ENCODE measurements at regions not wholly inside any gene's neighbourhood (a gene's known extent, or its start where the extent isn't known, plus 50 kb on each side); places are given as distances from the start of the nearest gene placed in this dataset.

DNA sequence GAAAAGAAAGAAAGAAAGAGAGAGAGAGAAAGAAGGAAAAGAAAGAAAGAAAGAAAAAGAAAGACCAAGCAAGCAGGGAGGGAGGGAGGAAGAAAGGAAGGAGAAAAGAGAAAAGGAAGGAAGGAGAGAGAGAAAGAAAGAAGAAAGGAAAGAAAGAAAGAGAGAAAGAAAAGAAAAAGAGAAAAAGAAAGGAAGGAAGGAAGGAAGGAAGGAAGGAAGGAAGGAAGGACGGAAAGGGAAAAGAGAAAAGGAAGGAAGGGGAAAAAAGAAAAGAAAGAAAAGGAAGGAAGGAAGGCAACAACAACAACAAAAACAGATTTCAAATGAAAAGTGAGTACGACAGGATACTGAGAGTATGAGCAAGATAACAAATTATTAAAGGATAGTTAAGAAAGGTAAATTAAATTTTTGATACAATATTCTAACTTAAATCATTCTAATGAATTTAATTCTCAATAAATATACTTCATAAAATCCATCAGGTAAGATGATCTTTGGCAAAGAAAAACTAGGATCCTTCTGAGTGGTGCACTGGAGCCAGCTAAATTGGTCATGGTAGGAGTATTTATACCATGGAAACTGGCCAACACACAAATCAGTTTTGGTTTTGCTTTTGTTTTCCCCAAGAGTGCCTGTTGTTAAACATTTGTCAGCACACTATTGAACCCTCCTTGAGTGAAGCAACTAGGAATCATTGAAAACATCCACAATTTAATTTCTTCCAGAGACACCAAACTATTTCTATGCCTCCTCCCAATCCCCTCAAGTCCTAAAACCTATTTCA lies 56.1 kb upstream of the DYRK2 start:
- no peak for DNase-seq

DNA sequence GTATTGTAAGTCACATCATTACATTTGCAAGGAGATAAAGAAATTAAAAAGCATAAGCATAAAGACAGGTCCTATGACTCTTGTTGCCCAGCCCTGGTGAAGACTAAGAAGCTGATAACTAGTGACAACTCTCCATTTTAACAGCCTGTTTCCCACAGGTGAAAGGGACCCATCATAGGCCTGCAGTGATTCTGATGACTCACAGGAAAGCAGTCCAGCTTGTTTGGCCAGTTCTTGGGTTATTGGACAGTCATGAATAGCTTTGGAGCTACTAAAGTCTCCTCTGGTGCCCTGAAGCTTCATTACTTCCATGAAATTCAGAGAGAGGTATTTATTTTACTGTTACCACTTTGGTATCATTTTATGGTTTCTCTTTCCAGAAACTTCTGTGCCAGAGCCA lies 55.5 kb upstream of the DYRK2 start:
- DNase-seq, result no peak

DNA sequence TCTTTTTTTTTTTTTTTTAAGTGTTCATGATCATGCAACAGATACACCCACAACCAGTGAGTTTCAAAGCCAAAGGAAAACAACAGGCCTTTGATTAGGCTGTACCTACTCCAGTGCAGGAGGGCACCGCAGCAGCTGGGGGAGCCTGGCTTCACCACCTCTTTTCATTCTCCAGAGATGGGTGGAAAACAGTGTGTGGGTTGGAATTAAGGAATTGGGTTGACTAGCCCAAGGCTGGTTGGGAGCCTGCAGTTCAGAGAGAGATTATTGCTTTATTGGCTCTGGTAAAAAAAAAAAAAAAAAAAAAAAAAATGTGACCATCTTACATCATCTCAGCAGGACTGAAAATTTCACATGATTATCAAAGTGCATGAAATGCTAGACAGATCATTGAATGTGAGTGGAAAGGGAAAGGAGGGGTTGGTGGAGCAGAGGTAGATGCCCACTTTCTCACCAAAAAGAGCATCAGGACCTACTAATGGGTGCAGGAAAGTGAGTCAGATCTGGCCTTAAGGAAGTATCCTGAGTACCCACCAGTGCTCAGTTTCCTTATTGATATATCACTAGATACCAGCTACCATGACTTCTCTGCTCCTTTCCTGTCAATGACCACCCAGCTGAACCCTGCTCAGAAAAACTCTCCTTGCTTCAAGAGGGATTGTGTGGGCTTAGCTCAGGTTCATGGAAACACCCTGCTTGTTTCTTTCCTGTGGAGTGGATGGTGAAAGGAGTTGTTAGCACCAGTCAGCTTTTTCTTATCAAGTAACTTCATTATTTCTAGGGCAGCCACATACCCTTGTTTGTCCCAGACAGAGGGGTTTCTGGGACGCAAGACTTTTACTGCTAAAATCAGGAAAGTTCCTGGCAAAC lies 54.8 kb upstream of the DYRK2 start:
- DNase-seq, result no peak

DNA sequence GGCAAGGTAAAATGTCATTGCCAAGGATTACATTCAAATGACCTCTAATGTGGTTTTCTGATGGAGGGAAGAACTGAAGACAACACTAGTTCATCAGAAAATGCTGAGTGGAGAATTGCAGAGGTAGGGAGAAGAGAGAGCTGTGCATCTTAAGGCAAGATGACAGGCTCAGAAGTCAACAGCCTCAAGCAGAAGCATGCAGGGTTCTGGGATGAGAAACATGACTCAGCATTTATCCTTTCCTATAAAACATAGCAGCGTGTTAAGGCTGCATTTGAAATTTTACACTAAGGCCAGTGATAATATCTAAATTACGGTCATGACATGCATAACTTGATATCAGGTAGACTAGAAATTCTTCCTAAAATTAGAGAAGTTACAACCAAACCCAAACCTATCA lies 53.7 kb upstream of the DYRK2 start:
- no peak for DNase-seq

DNA sequence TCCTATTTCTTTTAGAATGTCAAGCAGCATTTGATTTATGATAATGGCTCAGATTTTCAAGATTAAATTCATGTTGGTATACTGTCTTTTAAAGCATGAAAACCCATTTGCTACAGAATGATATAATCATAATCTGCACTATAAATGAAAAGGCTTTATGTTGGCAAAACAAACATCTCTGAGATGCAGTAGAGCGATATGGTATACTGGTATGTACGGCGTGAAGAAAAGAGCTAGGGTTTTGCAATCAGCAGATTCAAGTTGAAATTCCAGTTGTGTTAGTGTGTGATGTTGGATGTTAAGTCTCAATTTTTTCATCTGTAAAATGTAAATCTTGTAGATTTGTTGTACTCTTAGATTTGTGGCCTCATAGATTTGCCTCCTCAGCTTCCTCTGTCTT lies 53.2 kb upstream of the DYRK2 start:
- DNase-seq, result no peak

DNA sequence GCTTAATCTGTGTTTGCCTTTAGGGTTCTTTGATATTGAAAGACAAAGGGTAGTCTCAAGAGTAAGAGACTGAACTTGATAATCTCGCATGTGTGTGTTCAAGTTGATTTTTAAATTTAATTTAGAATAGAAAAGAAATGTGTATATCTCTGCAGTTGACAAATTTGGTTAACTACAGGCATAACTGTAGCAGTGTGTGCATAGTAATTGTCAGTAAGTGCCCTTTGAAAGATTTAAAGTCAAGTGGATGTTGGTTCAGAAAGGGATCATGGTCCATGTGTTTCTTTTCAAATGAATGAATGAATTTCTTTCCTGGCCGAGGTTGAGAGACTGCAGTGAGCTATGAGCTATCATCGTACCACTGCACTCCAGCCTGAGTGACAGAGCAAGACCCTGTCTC lies 49.9 kb upstream of the DYRK2 start:
- no peak for DNase-seq
